Sigmoid colon (tissue), 4 donors: ENCODE measurements at regions not wholly inside any gene's neighbourhood (a gene's known extent, or its start where the extent isn't known, plus 50 kb on each side); places are given as distances from the start of the nearest gene placed in this dataset.

Source experiments
- CTCF ChIP-seq, 4 experiments: fragments of 450-650 bp in 3 of 4; fragments of 200-600 bp in 1 of 4; IDR thresholded peaks; one replicate each; pipeline ENCODE4 v1.5.1; 2016 to 2019; ENCODE audit warnings: antibody characterized with exemption in 4 of 4, mild to moderate bottlenecking in 3 of 4, moderate library complexity in 2 of 4
- EP300 ChIP-seq, 4 donors: sonication (generic); formaldehyde crosslinking; IDR thresholded peaks; one replicate each; pipeline ENCODE4 v1.6.1; 2017; ENCODE audit warnings: antibody characterized with exemption in 4 of 4
- POLR2A ChIP-seq, 2 donors: fragments of 450-650 bp; IDR thresholded peaks; one replicate each; pipeline ENCODE4 v1.6.1; 2016; ENCODE audit warnings: antibody characterized with exemption in 2 of 2, mild to moderate bottlenecking in 2 of 2, moderate library complexity in 2 of 2
- POLR2AphosphoS5 ChIP-seq, 4 donors: sonication (generic); formaldehyde crosslinking; IDR thresholded peaks; one replicate each; pipeline ENCODE4 v1.6.1; 2017; ENCODE audit warnings: antibody characterized with exemption in 4 of 4

GRCh38 chr12:39043424-39043822 is 138.0 kb upstream of the CPNE8 start:
- TF ChIP-seq POLR2A (IDR thresholded peaks at IDR 0.05), result no peak
- TF ChIP-seq CTCF (IDR thresholded peaks at IDR 0.05), result no peak
- TF ChIP-seq POLR2AphosphoS5 (IDR thresholded peaks at IDR 0.05), result no peak
- TF ChIP-seq EP300 (IDR thresholded peaks at IDR 0.05), result no peak
